ENCODE measurements at regions not wholly inside any gene's neighbourhood (a gene's known extent, or its start where the extent isn't known, plus 50 kb on each side); places are given as distances from the start of the nearest gene placed in this dataset.
"Not testable (repeated sequence)": the region's sequence is repeated elsewhere in the genome, so short reads cannot be mapped to it uniquely, and the experiment has no call there.

- H3K27ac ChIP-seq: no peak overlapping the region
- TF ChIP-seq CTCF (IDR thresholded peaks at IDR 0.05): no peak
- H3K27me3 ChIP-seq: no peaks in the 10 kb centered on the region
- no peak overlapping the region for H3K4me3 ChIP-seq
- no peaks in the 10 kb centered on the region for H3K36me3 ChIP-seq
- intact Hi-C loops (cut with DNase I; ENCODE audit: low total_unique reads): no loop called here
- H3K9me3 ChIP-seq: no peaks in the 10 kb centered on the region
- no peak for DNase-seq
- no peaks in the 10 kb centered on the region for H3K4me1 ChIP-seq
Observed at GRCh38 chr5:104088876-104089778, 526.5 kb upstream of the NUDT12 start.

- intact Hi-C loops (cut with DNase I; ENCODE audit: low total_unique reads): no loop called here
- no peak for TF ChIP-seq CTCF (IDR thresholded peaks at IDR 0.05)
- no peak for DNase-seq
- no peaks in the 10 kb centered on the region for H3K4me1 ChIP-seq
- no peaks in the 10 kb centered on the region for H3K27me3 ChIP-seq
- H3K4me3 ChIP-seq: no peak overlapping the region
- no peak overlapping the region for H3K27ac ChIP-seq
- H3K36me3 ChIP-seq: no peaks in the 10 kb centered on the region
- no peaks in the 10 kb centered on the region for H3K9me3 ChIP-seq
Observed at GRCh38 chr5:104084896-104085295, 522.3 kb upstream of the NUDT12 start.

- no peak for TF ChIP-seq CTCF (IDR thresholded peaks at IDR 0.05)
- Histone ChIP-seq H3K27me3 (no peaks in the 10 kb centered on the region), H3K27ac (no peak overlapping the region), H3K4me1 (no peaks in the 10 kb centered on the region), H3K36me3 (no peaks in the 10 kb centered on the region), H3K4me3 (no peak overlapping the region), H3K9me3 (no peaks in the 10 kb centered on the region)
- DNase-seq: no peak
- intact Hi-C loops (cut with DNase I; ENCODE audit: low total_unique reads): no loop called here
Observed at GRCh38 chr5:104082754-104083153, 520.2 kb upstream of the NUDT12 start.

GRCh38 chr5:104081232-104081631, 518.6 kb upstream of the NUDT12 start:
- Histone ChIP-seq H3K4me3 (no peak overlapping the region), H3K9me3 (no peaks in the 10 kb centered on the region), H3K4me1 (no peaks in the 10 kb centered on the region), H3K27me3 (no peaks in the 10 kb centered on the region), H3K36me3 (no peaks in the 10 kb centered on the region), H3K27ac (no peak overlapping the region)
- intact Hi-C loops (cut with DNase I; ENCODE audit: low total_unique reads): no loop called here
- TF ChIP-seq CTCF (IDR thresholded peaks at IDR 0.05): no peak
- no peak for DNase-seq

DNA sequence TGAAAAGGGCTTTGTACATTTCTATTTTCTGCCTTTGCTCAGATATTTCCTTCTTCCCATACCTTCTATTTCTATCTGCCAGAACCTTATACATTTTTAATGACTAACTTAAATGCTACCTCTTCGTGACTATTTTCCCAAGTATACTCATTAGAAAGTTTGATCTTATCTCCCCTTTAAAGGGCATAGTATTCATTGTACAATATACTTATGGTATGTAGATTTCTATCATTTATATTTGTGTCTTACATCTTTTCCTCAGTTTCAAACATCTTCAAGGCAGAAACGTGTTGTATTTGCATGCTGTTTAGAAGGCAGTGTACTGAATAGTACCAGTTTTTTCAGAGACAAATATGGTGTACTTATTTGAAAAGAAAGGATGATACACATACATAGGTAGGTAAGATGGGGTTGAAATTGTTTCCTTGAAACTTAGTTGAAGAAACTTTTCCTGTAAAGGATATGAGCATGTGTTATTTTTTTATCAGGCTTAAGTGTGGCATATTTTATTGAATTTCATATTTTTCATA, 518.1 kb upstream of the NUDT12 start:
- no peak overlapping the region for H3K4me3 ChIP-seq
- no peaks in the 10 kb centered on the region for H3K27me3 ChIP-seq
- intact Hi-C loops (cut with DNase I; ENCODE audit: low total_unique reads): no loop called here
- no peaks in the 10 kb centered on the region for H3K9me3 ChIP-seq
- TF ChIP-seq CTCF (IDR thresholded peaks at IDR 0.05): no peak
- no peaks in the 10 kb centered on the region for H3K4me1 ChIP-seq
- H3K27ac ChIP-seq: no peak overlapping the region
- DNase-seq: no peak
- no peaks in the 10 kb centered on the region for H3K36me3 ChIP-seq

- H3K4me3 ChIP-seq; H3K27ac ChIP-seq; H3K27me3 ChIP-seq; H3K36me3 ChIP-seq; H3K9me3 ChIP-seq; intact Hi-C loops (cut with DNase I; ENCODE audit: low total_unique reads); H3K4me1 ChIP-seq; DNase-seq: not testable (repeated sequence)
Observed at GRCh38 chr5:104079861-104080645, 517.5 kb upstream of the NUDT12 start.
